ENCODE measurements at regions not wholly inside any gene's neighbourhood (a gene's known extent, or its start where the extent isn't known, plus 50 kb on each side); places are given as distances from the start of the nearest gene placed in this dataset.

DNA sequence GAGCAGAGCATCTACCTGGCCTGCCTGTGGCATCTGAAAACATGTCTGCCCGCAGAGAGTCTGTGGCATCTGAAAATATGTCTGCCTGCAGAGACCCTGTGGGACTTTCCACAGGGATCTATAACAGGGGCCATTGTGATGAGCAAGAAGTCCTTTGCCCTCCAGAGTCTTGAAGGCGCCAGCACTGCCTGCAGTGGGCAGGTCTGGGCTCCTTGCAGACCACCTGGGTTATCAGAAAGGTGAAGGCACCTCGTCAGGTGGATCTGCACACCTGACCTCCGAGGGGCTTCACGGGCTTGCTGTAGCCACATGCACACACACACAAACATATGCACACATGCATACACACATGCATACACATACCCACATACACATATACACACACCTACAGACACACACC, 189.5 kb upstream of the HDAC4 start:
- ChIA-PET CTCF (no interaction called here), POLR2A (no interaction called here)
- Histone ChIP-seq H3K36me3 (ENCODE audit: control insufficient read depth in 2 of 2, extremely low read depth in 1 of 2, insufficient read depth in 2 of 2, low read length in 2 of 2) (no peaks in the 10 kb centered on the region), H3K9me3 (replicated peaks; ENCODE audit: control insufficient read depth, insufficient read depth, low read length) (peaks cover 13% of the 10 kb centered on the region), H3K27ac (ENCODE audit: insufficient read depth, low read depth, low read length) (no peak overlapping the region), H3K4me3 (replicated peaks in 1 of 3; ENCODE audit: insufficient read depth in 1 of 3, low read depth in 1 of 3, low read length in 3 of 3) (no peak overlapping the region), H3K27me3 (ENCODE audit: control insufficient read depth in 2 of 2, insufficient read depth in 2 of 2, low read length in 2 of 2) (no peaks in the 10 kb centered on the region), H3K9ac (replicated peaks; ENCODE audit: extremely low read depth, insufficient read depth, low read length) (no peak overlapping the region), H3K79me2 (ENCODE audit: control insufficient read depth, insufficient read depth, low read length) (no peaks in the 10 kb centered on the region), H4K20me1 (replicated peaks; ENCODE audit: control insufficient read depth, extremely low read depth, insufficient read depth, low read length) (no peaks in the 10 kb centered on the region), H3K4me2 (ENCODE audit: insufficient read depth, low read length) (no peak overlapping the region), H2AFZ (ENCODE audit: low read depth, low read length) (no peak overlapping the region), H3K9me1 (replicated peaks; ENCODE audit: control insufficient read depth, extremely low read depth, insufficient read depth, low read length) (no peaks in the 10 kb centered on the region), H3K4me1 (ENCODE audit: control insufficient read depth, extremely low read depth, insufficient read depth, low read length) (no peaks in the 10 kb centered on the region)
- intact Hi-C loops (cut with micrococcal nuclease): no loop called here
- dilution Hi-C loops (cut with MboI; ENCODE audit: extremely low pct_ligation_motif_present, low sequenced_read_pairs): no loop called here
- TF ChIP-seq POLR2A (IDR thresholded peaks at IDR 0.05; ENCODE audit: low read depth, low read length): no peak
- TF ChIP-seq GATA2 (IDR thresholded peaks at IDR 0.05; ENCODE audit: insufficient read depth, insufficient read length, low read depth, low read length): no peak
- TF ChIP-seq EZH2 (IDR thresholded peaks at IDR 0.05; ENCODE audit: borderline replicate concordance, low read depth, low read length, severe bottlenecking): no peak
- TF ChIP-seq FOS (IDR thresholded peaks at IDR 0.05; ENCODE audit: borderline replicate concordance, insufficient read depth, low read length): no peak
- TF ChIP-seq POLR2AphosphoS5 (IDR thresholded peaks at IDR 0.05; ENCODE audit: insufficient read depth, low read depth, low read length): no peak
- TF ChIP-seq, protein P1, sequence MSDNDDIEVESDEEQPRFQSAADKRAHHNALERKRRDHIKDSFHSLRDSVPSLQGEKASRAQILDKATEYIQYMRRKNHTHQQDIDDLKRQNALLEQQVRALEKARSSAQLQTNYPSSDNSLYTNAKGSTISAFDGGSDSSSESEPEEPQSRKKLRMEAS (IDR thresholded peaks at IDR 0.05; ENCODE audit: insufficient read depth, insufficient read length): no peak
- no peak for TF ChIP-seq MYC (IDR thresholded peaks at IDR 0.05; ENCODE audit: low read depth, low read length)
- TF ChIP-seq JUN (IDR thresholded peaks at IDR 0.05; ENCODE audit: borderline replicate concordance, insufficient read depth, insufficient read length, low read depth): no peak
- TF ChIP-seq, protein P2, sequence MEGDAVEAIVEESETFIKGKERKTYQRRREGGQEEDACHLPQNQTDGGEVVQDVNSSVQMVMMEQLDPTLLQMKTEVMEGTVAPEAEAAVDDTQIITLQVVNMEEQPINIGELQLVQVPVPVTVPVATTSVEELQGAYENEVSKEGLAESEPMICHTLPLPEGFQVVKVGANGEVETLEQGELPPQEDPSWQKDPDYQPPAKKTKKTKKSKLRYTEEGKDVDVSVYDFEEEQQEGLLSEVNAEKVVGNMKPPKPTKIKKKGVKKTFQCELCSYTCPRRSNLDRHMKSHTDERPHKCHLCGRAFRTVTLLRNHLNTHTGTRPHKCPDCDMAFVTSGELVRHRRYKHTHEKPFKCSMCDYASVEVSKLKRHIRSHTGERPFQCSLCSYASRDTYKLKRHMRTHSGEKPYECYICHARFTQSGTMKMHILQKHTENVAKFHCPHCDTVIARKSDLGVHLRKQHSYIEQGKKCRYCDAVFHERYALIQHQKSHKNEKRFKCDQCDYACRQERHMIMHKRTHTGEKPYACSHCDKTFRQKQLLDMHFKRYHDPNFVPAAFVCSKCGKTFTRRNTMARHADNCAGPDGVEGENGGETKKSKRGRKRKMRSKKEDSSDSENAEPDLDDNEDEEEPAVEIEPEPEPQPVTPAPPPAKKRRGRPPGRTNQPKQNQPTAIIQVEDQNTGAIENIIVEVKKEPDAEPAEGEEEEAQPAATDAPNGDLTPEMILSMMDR (IDR thresholded peaks at IDR 0.05; ENCODE audit: extremely low read depth in 1 of 2, insufficient read depth in 1 of 2, low read depth in 1 of 2, low read length in 2 of 2): no peak
- BruUV-seq (replicated peaks): no TSS peak
- DNase-seq (ENCODE audit: low read depth, low spot score) (no peak), FAIRE-seq (no peak)
